ENCODE measurements at regions not wholly inside any gene's neighbourhood (a gene's known extent, or its start where the extent isn't known, plus 50 kb on each side); places are given as distances from the start of the nearest gene placed in this dataset.

DNA sequence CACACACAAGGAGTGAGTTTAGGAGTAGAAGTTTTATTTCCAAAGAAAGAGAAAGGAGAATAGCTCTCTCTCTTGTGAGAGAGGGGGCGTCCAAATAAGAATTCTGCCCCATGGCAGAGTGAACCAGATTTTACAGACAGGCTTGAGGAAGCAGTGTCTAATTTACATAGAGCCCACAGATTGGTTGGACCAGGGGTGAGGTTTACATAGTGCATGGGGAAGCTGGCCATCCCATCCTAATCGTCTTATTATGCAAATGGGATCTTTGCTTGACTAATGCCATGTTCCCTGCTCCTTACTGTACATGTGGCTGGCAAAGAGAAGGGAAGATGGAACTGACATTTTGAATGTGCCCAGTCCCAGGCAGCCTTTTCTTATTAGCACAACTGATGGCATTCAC, 60.0 kb upstream of the ACSM6 start:
- TF ChIP-seq EZH2 (IDR thresholded peaks at IDR 0.05; ENCODE audit: borderline replicate concordance, low read depth, low read length, severe bottlenecking), result no peak
- TF ChIP-seq, protein P1, sequence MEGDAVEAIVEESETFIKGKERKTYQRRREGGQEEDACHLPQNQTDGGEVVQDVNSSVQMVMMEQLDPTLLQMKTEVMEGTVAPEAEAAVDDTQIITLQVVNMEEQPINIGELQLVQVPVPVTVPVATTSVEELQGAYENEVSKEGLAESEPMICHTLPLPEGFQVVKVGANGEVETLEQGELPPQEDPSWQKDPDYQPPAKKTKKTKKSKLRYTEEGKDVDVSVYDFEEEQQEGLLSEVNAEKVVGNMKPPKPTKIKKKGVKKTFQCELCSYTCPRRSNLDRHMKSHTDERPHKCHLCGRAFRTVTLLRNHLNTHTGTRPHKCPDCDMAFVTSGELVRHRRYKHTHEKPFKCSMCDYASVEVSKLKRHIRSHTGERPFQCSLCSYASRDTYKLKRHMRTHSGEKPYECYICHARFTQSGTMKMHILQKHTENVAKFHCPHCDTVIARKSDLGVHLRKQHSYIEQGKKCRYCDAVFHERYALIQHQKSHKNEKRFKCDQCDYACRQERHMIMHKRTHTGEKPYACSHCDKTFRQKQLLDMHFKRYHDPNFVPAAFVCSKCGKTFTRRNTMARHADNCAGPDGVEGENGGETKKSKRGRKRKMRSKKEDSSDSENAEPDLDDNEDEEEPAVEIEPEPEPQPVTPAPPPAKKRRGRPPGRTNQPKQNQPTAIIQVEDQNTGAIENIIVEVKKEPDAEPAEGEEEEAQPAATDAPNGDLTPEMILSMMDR (IDR thresholded peaks at IDR 0.05; ENCODE audit: borderline replicate concordance, extremely low read depth, low read length, poor library complexity, severe bottlenecking), result no peak

Data from DND-41 (cell line).